ENCODE measurements at regions not wholly inside any gene's neighbourhood (a gene's known extent, or its start where the extent isn't known, plus 50 kb on each side); places are given as distances from the start of the nearest gene placed in this dataset.

- TF ChIP-seq CTCF (IDR thresholded peaks at IDR 0.05; ENCODE audit: extremely low read depth in 1 of 2, insufficient read depth in 1 of 2, low read depth in 1 of 2, low read length in 2 of 2) (no peak), EZH2 (IDR thresholded peaks at IDR 0.05; ENCODE audit: borderline replicate concordance, low read depth, low read length, severe bottlenecking) (no peak), MAX (IDR thresholded peaks at IDR 0.05; ENCODE audit: insufficient read depth, insufficient read length) (no peak), POLR2A (IDR thresholded peaks at IDR 0.05; ENCODE audit: low read depth, low read length) (no peak), FOS (IDR thresholded peaks at IDR 0.05; ENCODE audit: borderline replicate concordance, insufficient read depth, low read length) (no peak), JUN (IDR thresholded peaks at IDR 0.05; ENCODE audit: borderline replicate concordance, insufficient read depth, insufficient read length, low read depth) (no peak), POLR2AphosphoS5 (IDR thresholded peaks at IDR 0.05; ENCODE audit: insufficient read depth, low read depth, low read length) (no peak), GATA2 (IDR thresholded peaks at IDR 0.05; ENCODE audit: insufficient read depth, insufficient read length, low read depth, low read length) (no peak)
These were observed 184.6 kb upstream of the PRDM1 start for GRCh38 chr6:105901583-105901982.
